Heart right ventricle (tissue), 16 donors: ENCODE measurements at regions not wholly inside any gene's neighbourhood (a gene's known extent, or its start where the extent isn't known, plus 50 kb on each side); places are given as distances from the start of the nearest gene placed in this dataset.

Source experiments
- ATAC-seq, 8 donors: fragments of 200-7000 bp; cut with Tn5 transposase; one replicate each; pipeline ENCODE4 v1.9.1; 2020; ENCODE audit warnings: mild to moderate bottlenecking in 8 of 8, moderate library complexity in 8 of 8, moderate number of reproducible peaks in 1 of 8
- DNase-seq, 2 donors: peaks; one replicate each; pipeline ENCODE4 v3.0.0-alpha.2; 2020
- H3K27ac ChIP-seq, 10 donors: fragments of 200-600 bp; sonication (generic) in 2 of 10; one replicate each; pipeline versions ENCODE4 v1.5.0 to v1.8.0; 2020 to 2022; ENCODE audit warnings: mild to moderate bottlenecking in 3 of 10
- H3K27me3 ChIP-seq, 7 donors: fragments of 200-600 bp; one replicate each; pipeline ENCODE4 v1.8.0; 2021 to 2022; ENCODE audit warnings: mild to moderate bottlenecking in 2 of 7
- H3K36me3 ChIP-seq, 9 donors: fragments of 200-600 bp; sonication (generic) in 1 of 9; one replicate each; pipeline versions ENCODE4 v1.5.0 to v1.8.0; 2020 to 2022; ENCODE audit warnings: mild to moderate bottlenecking in 2 of 9
- H3K4me1 ChIP-seq, 9 donors: fragments of 200-600 bp; sonication (generic) in 1 of 9; one replicate each; pipeline versions ENCODE4 v1.5.0 to v1.8.0; 2020 to 2022; ENCODE audit warnings: mild to moderate bottlenecking in 4 of 9
- H3K4me3 ChIP-seq, 10 donors: fragments of 200-600 bp; sonication (generic) in 2 of 10; one replicate each; pipeline versions ENCODE4 v1.5.0 to v1.8.0; 2020 to 2022; ENCODE audit warnings: mild to moderate bottlenecking in 7 of 10, moderate library complexity in 2 of 10
- H3K9me3 ChIP-seq, 11 donors: fragments of 200-600 bp in 10 of 11; sonication (generic) in 2 of 11; one replicate each; pipeline versions ENCODE4 v1.5.0 to v1.8.0; 2013 to 2022; ENCODE audit warnings: mild to moderate bottlenecking in 2 of 11, control low read depth in 1 of 11, moderate library complexity in 1 of 11
- CTCF ChIP-seq, 9 donors: fragments of 200-600 bp; sonication (generic) in 2 of 9; IDR thresholded peaks; one replicate each; pipeline versions ENCODE4 v1.5.0 to v1.8.0; 2021 to 2022; ENCODE audit warnings: antibody characterized with exemption in 9 of 9, mild to moderate bottlenecking in 5 of 9, moderate library complexity in 1 of 9
- WGBS, 2 donors: extraction: QIAGEN DNeasy Blood & Tissue Kit; methylation state at CpG; one replicate each; pipeline ENCODE4 v1.1.7; 2013; ENCODE audit warnings: inconsistent platforms in 1 of 2; 5-methylcytosine and 5-hydroxymethylcytosine counted together
- intact Hi-C, 10 donors: fragments of 100-400 bp; cut with DNase I; formaldehyde crosslinking; loops; one replicate each; pipeline versions ENCODE4 v1.11.1 to v1.14.2; 2022
- donor health status: Arrhythmogenic right ventricular cardiomyopathy.
- donor health status: ischemic (EF 13 %, LVEDD 7.1; RV severe dilation, severe dysfunction).
- donor health status: healthy with polysubstance abuse.
- donor health status: DM: no; HTN: yes; CAD: no.
- donor health status: DM: no; HTN: no; CAD: no.
- donor health status: ischemic (EF 25% LVEDD 6.9; RV normal size, moderate dysfunction).
- donor health status: ischemic (EF 25% LVEDD 5.7; RV mildly dilated, moderate dysfunction).
- donor health status: healthy.
- donor health status: DM: yes; HTN: yes; CAD: no.
- donor health status: Ischemic cardiomyopathy.
- donor health status: ischemic (EF 35%, LVEDD 5.7; RV mildly dilated, moderate dysfunction).
- donor health status: nonischemic (EF 11% LVEDD 7.7; RV severe dilation, severe dysfunction).
- donor health status: DM: yes; HTN: yes; CAD: no.
- donor health status: PGD.
- donor health status: ischemic (EF 29% LVEDD 5.4; RV normal size, mild dysfunction).
- donor health status: nonischemic (EF 23%, LVEDD 6.1; RV moderate dilation, normal function).

DNA sequence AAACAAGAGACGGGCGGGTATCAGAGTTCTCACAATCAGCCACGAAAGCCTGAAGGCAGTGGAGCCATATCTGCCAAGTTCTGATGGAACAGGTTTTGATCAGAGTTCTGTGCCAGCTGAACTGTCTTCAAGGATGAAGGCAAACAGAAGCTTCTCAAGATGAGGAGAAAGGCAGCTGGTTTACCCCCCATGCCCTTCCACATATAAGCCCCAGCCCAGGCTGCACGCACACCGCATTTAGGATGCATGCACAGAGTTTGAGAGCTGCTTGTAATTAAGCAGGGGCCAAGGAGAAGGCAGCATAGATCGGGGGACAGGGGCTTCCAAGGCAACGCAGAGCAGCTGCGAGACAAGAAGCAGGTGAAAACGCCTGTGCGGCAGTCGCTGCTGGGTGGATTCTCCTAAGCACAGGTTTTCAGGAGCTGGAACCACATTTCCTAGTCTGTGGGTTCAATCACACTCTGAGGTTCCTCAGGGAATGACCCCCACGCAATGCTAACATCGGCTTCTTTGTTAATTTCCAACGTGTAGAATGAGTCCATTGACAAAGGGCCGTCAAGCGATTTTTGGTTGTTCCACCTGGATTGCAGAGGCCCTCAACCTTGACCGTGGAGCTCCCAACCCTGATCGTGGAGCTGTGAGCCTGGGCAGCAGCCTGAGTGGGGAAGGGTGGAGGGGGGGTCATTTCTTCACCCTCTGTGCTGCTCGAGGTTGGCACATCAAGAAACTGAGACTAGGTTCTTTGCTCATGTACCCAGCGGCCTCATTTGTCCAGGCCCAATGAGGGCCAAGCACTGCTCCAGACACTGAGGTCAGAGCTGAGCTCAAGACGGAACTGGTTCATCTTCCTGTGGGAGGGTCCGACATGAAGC is 81.7 kb upstream of the SHISAL1 start:
- no peak for ATAC-seq
- Histone ChIP-seq H3K36me3 (no peaks in the 10 kb centered on the region), H3K4me3 (no peak overlapping the region), H3K27me3 (peaks cover 0 to 16% (median 0%) of the 10 kb centered on the region in 7 donors), H3K27ac (no peak overlapping the region), H3K4me1 (no peaks in the 10 kb centered on the region), H3K9me3 (no peaks in the 10 kb centered on the region)
- 91 to 93% methylated on average over 22 of the region's 22 CpGs for WGBS, 2 donors
- intact Hi-C loops = no loop called here
- no peak for TF ChIP-seq CTCF (IDR thresholded peaks at IDR 0.05)
- DNase-seq = no peak

DNA sequence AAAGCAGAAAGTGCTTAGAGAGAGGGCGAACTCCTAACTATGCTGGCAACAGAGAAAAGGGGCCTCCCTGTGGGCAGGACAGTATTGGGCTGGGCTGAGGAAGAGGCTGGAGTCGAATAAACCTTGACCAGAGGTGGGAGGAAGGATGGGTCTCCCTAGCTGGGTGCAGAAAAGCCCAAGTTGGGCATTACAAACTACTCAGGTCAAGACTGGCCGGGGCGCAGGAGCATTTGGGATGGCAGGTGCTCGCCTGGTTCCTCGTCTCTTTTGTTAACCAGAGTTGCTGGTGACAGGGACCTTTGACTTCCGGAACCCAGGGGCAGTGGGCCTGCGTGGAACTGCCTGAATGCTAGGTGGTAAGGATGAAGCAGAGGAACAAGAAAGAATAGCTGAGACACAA is 80.3 kb upstream of the SHISAL1 start:
- 86 to 87% methylated on average over 8 of the region's 8 CpGs for WGBS, 2 donors
- TF ChIP-seq CTCF (IDR thresholded peaks at IDR 0.05) = no peak

GRCh38 chr22:44392446-44392921 is 79.7 kb upstream of the SHISAL1 start:
- WGBS, 2 donors = 75 to 78% methylated on average over 6 of the region's 6 CpGs
- Histone ChIP-seq H3K36me3 (no peaks in the 10 kb centered on the region), H3K9me3 (no peaks in the 10 kb centered on the region), H3K27me3 (peaks cover 0 to 26% (median 0%) of the 10 kb centered on the region in 7 donors), H3K4me1 (no peaks in the 10 kb centered on the region), H3K27ac (no peak overlapping the region), H3K4me3 (no peak overlapping the region)
- intact Hi-C loops = no loop called here
- peak in 1 of 2 donors; percentile 3 for DNase-seq
- TF ChIP-seq CTCF (IDR thresholded peaks at IDR 0.05) = no peak
- no peak for ATAC-seq

More for the DNA sequence above, 80.3 kb upstream of the SHISAL1 start:
- ATAC-seq (no peak), DNase-seq (no peak)
- intact Hi-C loops = no loop called here
- Histone ChIP-seq H3K4me3 (no peak overlapping the region), H3K27ac (no peak overlapping the region), H3K27me3 (peaks cover 0 to 26% (median 0%) of the 10 kb centered on the region in 7 donors), H3K9me3 (no peaks in the 10 kb centered on the region), H3K36me3 (no peaks in the 10 kb centered on the region), H3K4me1 (no peaks in the 10 kb centered on the region)

- DNase-seq (peak in 1 of 2 donors; percentile 6), ATAC-seq (no peak)
- Histone ChIP-seq H3K9me3 (no peaks in the 10 kb centered on the region), H3K36me3 (no peaks in the 10 kb centered on the region), H3K4me1 (no peaks in the 10 kb centered on the region), H3K4me3 (no peak overlapping the region), H3K27me3 (peaks cover 0 to 32% (median 0%) of the 10 kb centered on the region in 7 donors), H3K27ac (no peak overlapping the region)
- intact Hi-C loops = no loop called here
- no peak for TF ChIP-seq CTCF (IDR thresholded peaks at IDR 0.05)
- 68 to 72% methylated on average over 23 of the region's 23 CpGs for WGBS, 2 donors
These were observed 79.0 kb upstream of the SHISAL1 start for GRCh38 chr22:44391481-44392445.
